Lower lobe of right lung (tissue), 2 donors: ENCODE measurements at regions not wholly inside any gene's neighbourhood (a gene's known extent, or its start where the extent isn't known, plus 50 kb on each side); places are given as distances from the start of the nearest gene placed in this dataset.
A peak's percentile ranks its signal among the peaks of the same experiment; 100 is the strongest.

Experiments
- ATAC-seq, 2 donors: fragments of 200-7000 bp; cut with Tn5 transposase; one replicate each; pipeline ENCODE4 v1.9.1; 2020 to 2022; ENCODE audit warnings: mild to moderate bottlenecking in 2 of 2, moderate library complexity in 2 of 2
- DNase-seq: peaks from one replicate; pipeline ENCODE4 v3.0.0-alpha.2; 2020
- H3K27ac ChIP-seq: fragments of 200-600 bp; one replicate; pipeline ENCODE4 v1.8.0; 2022
- H3K27me3 ChIP-seq: fragments of 200-600 bp; one replicate; pipeline ENCODE4 v1.8.0; 2022; ENCODE audit warnings: low read depth
- H3K36me3 ChIP-seq: fragments of 200-600 bp; one replicate; pipeline ENCODE4 v1.8.0; 2022; ENCODE audit warnings: mild to moderate bottlenecking
- H3K4me1 ChIP-seq: fragments of 200-600 bp; one replicate; pipeline ENCODE4 v1.8.0; 2022
- H3K4me3 ChIP-seq: fragments of 200-600 bp; one replicate; pipeline ENCODE4 v1.8.0; 2022; ENCODE audit warnings: mild to moderate bottlenecking
- H3K9me3 ChIP-seq: fragments of 200-600 bp; one replicate; pipeline ENCODE4 v1.8.0; 2022
- intact Hi-C: fragments of 100-400 bp; cut with DNase I; formaldehyde crosslinking; loops from one replicate; pipeline ENCODE4 v1.11.0; 2022
- TF ChIP-seq, protein P1 (sequence below): fragments of 200-600 bp; IDR thresholded peaks from one replicate; pipeline ENCODE4 v1.8.0; 2022; ENCODE audit warnings: antibody characterized with exemption, mild to moderate bottlenecking
- donor health status: DM: no; HTN: yes; CAD: no; lungs with severe emphysema.

GRCh38 chr2:8006181-8006580, 675.7 kb upstream of the ID2 start:
- ATAC-seq, result no peak
- H3K4me1 ChIP-seq, result no peaks in the 10 kb centered on the region
- intact Hi-C loops, result no loop called here

GRCh38 chr2:8006626-8007025, 675.2 kb upstream of the ID2 start:
- TF ChIP-seq, protein P1, sequence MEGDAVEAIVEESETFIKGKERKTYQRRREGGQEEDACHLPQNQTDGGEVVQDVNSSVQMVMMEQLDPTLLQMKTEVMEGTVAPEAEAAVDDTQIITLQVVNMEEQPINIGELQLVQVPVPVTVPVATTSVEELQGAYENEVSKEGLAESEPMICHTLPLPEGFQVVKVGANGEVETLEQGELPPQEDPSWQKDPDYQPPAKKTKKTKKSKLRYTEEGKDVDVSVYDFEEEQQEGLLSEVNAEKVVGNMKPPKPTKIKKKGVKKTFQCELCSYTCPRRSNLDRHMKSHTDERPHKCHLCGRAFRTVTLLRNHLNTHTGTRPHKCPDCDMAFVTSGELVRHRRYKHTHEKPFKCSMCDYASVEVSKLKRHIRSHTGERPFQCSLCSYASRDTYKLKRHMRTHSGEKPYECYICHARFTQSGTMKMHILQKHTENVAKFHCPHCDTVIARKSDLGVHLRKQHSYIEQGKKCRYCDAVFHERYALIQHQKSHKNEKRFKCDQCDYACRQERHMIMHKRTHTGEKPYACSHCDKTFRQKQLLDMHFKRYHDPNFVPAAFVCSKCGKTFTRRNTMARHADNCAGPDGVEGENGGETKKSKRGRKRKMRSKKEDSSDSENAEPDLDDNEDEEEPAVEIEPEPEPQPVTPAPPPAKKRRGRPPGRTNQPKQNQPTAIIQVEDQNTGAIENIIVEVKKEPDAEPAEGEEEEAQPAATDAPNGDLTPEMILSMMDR, result no peak
- H3K9me3 ChIP-seq, result no peaks in the 10 kb centered on the region
- H3K27me3 ChIP-seq, result no peaks in the 10 kb centered on the region
- intact Hi-C loops, result no loop called here
- no peak for DNase-seq
- no peaks in the 10 kb centered on the region for H3K4me1 ChIP-seq
- ATAC-seq, result no peak
- no peak overlapping the region for H3K4me3 ChIP-seq
- no peaks in the 10 kb centered on the region for H3K36me3 ChIP-seq
- H3K27ac ChIP-seq, result no peak overlapping the region

More at GRCh38 chr2:8006181-8006580, 675.7 kb upstream of the ID2 start:
- Histone ChIP-seq H3K36me3 (no peaks in the 10 kb centered on the region), H3K4me3 (no peak overlapping the region), H3K27ac (no peak overlapping the region), H3K9me3 (no peaks in the 10 kb centered on the region), H3K27me3 (no peaks in the 10 kb centered on the region)
- DNase-seq, result no peak
- TF ChIP-seq, protein P1, result no peak

DNA sequence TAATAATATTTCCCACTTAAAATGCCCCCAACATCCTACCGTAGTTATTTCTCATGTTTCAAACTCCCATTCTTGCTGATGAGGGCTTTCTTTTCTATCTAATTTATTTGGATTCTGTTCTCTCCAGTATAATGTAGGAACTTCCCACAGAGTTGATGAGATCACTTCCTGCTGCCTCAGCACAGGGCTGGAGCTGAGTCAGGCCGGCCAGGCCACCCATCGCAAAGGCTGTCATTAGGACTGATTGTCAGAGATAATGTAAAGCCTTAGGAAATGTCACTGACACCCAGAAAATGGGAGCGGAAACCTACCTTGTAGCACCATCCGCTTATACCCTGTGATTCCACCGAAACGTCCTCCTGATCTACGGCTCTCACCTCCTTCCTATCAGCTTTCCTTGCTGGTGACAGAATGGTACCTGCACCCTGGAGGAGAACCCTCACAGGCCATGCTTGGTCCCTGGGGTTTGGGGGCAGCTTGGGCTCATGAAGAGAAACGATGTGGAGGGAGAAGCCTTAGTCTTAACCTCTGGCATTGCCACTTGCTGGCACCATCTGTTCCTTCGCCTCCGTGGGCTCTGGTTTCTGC, 672.8 kb upstream of the ID2 start:
- Histone ChIP-seq H3K9me3 (no peaks in the 10 kb centered on the region), H3K27me3 (no peaks in the 10 kb centered on the region), H3K36me3 (no peaks in the 10 kb centered on the region), H3K4me3 (no peak overlapping the region), H3K27ac (no peak overlapping the region), H3K4me1 (no peaks in the 10 kb centered on the region)
- intact Hi-C loops, result no loop called here
- ATAC-seq, result peak in 1 of 2 donors; percentile 56
- no peak for DNase-seq
- TF ChIP-seq, protein P1, result no peak

- H3K27ac ChIP-seq, result no peak overlapping the region
- H3K27me3 ChIP-seq, result no peaks in the 10 kb centered on the region
- no peaks in the 10 kb centered on the region for H3K36me3 ChIP-seq
- H3K4me3 ChIP-seq, result no peak overlapping the region
- DNase-seq, result no peak
- H3K9me3 ChIP-seq, result no peaks in the 10 kb centered on the region
- ATAC-seq, result no peak
- TF ChIP-seq, protein P1, result no peak
- intact Hi-C loops, result no loop called here
- no peaks in the 10 kb centered on the region for H3K4me1 ChIP-seq
Observed at GRCh38 chr2:8015848-8016600, 665.8 kb upstream of the ID2 start.

DNA sequence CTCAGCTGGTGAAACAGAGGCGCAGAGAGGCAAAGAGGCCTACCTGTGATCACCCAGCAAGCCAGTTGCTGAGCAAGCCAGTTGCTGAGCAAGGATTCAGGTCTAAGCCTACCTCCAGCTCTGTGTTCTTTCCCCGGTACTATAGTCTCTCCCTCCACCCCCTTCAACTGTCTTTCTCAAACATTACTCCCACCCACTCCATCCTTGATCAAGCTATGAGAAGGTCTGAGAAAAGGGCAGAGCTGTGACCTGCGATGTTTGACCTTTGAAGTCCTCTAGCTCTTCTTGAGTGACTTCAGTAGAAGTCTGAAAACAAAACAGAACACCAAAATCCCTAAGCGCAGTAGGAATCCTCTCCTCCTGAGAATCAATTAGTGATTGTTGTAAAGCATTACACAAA, 665.2 kb upstream of the ID2 start:
- no peaks in the 10 kb centered on the region for H3K36me3 ChIP-seq
- DNase-seq (no peak), ATAC-seq (no peak)
- TF ChIP-seq, protein P1, result no peak
- intact Hi-C loops, result no loop called here
- no peak overlapping the region for H3K4me3 ChIP-seq
- no peak overlapping the region for H3K27ac ChIP-seq
- no peaks in the 10 kb centered on the region for H3K27me3 ChIP-seq
- H3K4me1 ChIP-seq, result no peaks in the 10 kb centered on the region
- no peaks in the 10 kb centered on the region for H3K9me3 ChIP-seq
